Left ventricle myocardium inferior (tissue), 1 donor: ENCODE measurements at regions not wholly inside any gene's neighbourhood (a gene's known extent, or its start where the extent isn't known, plus 50 kb on each side); places are given as distances from the start of the nearest gene placed in this dataset.
"Not testable (repeated sequence)": the region's sequence is repeated elsewhere in the genome, so short reads cannot be mapped to it uniquely, and the experiment has no call there.

ENCODE experiments used
- DNase-seq: peaks from one replicate; pipeline ENCODE4 v3.0.0-alpha.2; 2020
- H3K27ac ChIP-seq: fragments of 200-600 bp; replicated peaks from 2 replicates; pipeline ENCODE4 v1.8.0; 2021
- H3K27me3 ChIP-seq: fragments of 200-600 bp; 2 replicates; pipeline ENCODE4 v1.8.0; 2021; ENCODE audit warnings: low read depth
- H3K36me3 ChIP-seq: fragments of 200-600 bp; 2 replicates; pipeline ENCODE4 v1.8.0; 2021
- H3K4me1 ChIP-seq: fragments of 200-600 bp; 2 replicates; pipeline ENCODE4 v1.8.0; 2021
- H3K4me3 ChIP-seq: fragments of 200-600 bp; 2 replicates; pipeline ENCODE4 v1.8.0; 2021; ENCODE audit warnings: mild to moderate bottlenecking, moderate library complexity
- H3K9me3 ChIP-seq: fragments of 200-600 bp; replicated peaks from 2 replicates; pipeline ENCODE4 v1.8.0; 2021
- intact Hi-C: fragments of 100-400 bp; cut with micrococcal nuclease; formaldehyde crosslinking; loops from one replicate; pipeline ENCODE4 v1.11.0; 2022
- TF ChIP-seq, protein P1 (sequence below): fragments of 200-600 bp; IDR thresholded peaks from 2 replicates; pipeline ENCODE4 v1.8.0; 2021; ENCODE audit warnings: antibody characterized with exemption, mild to moderate bottlenecking, borderline replicate concordance
- donor health status: DM: no; HTN: yes; CAD: no; lungs with severe emphysema.

- intact Hi-C loops, result no loop called here
- DNase-seq, result no peak
Observed at GRCh38 chr3:40891186-40891585, 308.1 kb upstream of the CTNNB1 start.

GRCh38 chr3:40895109-40895508 lies 304.2 kb upstream of the CTNNB1 start:
- Histone ChIP-seq H3K27me3 (no peaks in the 10 kb centered on the region), H3K4me3 (no peak overlapping the region), H3K9me3 (peaks cover 5% of the 10 kb centered on the region), H3K27ac (no peak overlapping the region), H3K4me1 (no peaks in the 10 kb centered on the region), H3K36me3 (no peaks in the 10 kb centered on the region)
- intact Hi-C loops, result no loop called here
- TF ChIP-seq, protein P1, sequence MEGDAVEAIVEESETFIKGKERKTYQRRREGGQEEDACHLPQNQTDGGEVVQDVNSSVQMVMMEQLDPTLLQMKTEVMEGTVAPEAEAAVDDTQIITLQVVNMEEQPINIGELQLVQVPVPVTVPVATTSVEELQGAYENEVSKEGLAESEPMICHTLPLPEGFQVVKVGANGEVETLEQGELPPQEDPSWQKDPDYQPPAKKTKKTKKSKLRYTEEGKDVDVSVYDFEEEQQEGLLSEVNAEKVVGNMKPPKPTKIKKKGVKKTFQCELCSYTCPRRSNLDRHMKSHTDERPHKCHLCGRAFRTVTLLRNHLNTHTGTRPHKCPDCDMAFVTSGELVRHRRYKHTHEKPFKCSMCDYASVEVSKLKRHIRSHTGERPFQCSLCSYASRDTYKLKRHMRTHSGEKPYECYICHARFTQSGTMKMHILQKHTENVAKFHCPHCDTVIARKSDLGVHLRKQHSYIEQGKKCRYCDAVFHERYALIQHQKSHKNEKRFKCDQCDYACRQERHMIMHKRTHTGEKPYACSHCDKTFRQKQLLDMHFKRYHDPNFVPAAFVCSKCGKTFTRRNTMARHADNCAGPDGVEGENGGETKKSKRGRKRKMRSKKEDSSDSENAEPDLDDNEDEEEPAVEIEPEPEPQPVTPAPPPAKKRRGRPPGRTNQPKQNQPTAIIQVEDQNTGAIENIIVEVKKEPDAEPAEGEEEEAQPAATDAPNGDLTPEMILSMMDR, result no peak
- DNase-seq, result no peak

More at GRCh38 chr3:40891186-40891585, 308.1 kb upstream of the CTNNB1 start:
- TF ChIP-seq, protein P1, result no peak
- H3K27ac ChIP-seq, result no peak overlapping the region
- H3K9me3 ChIP-seq, result no peaks in the 10 kb centered on the region
- H3K36me3 ChIP-seq, result no peaks in the 10 kb centered on the region
- H3K4me1 ChIP-seq, result peaks cover 12% of the 10 kb centered on the region
- no peaks in the 10 kb centered on the region for H3K27me3 ChIP-seq
- H3K4me3 ChIP-seq, result no peak overlapping the region

GRCh38 chr3:40899286-40899712 lies 300.0 kb upstream of the CTNNB1 start:
- H3K9me3 ChIP-seq, result peaks cover 5% of the 10 kb centered on the region
- TF ChIP-seq, protein P1, result no peak
- H3K36me3 ChIP-seq, result no peaks in the 10 kb centered on the region
- DNase-seq, result no peak
- H3K27ac ChIP-seq, result no peak overlapping the region
- intact Hi-C loops, result no loop called here
- no peak overlapping the region for H3K4me3 ChIP-seq
- no peaks in the 10 kb centered on the region for H3K4me1 ChIP-seq
- no peaks in the 10 kb centered on the region for H3K27me3 ChIP-seq

DNA sequence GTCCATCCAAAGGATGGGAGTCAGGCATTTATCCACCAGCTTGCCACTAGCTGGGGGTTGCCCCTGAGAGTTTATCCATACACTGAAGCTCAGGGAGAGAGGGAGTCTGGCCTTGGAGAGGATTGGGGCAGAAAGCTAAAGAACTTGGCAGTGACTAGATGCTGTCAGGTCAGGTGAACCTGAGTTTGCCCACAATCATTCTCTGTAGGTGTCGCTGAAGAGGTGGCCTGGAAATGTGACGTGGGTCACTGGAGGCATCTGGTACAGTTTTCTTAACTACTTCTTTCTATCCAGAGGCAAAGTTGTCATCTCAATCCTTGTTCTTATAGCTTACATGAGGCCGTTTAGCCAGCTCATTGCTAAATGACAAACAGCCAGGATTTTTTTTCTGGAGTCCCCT lies 298.0 kb upstream of the CTNNB1 start:
- Histone ChIP-seq H3K36me3 (no peaks in the 10 kb centered on the region), H3K9me3 (peaks cover 5% of the 10 kb centered on the region), H3K27me3 (no peaks in the 10 kb centered on the region), H3K4me3 (no peak overlapping the region), H3K4me1 (no peaks in the 10 kb centered on the region), H3K27ac (no peak overlapping the region)
- DNase-seq, result no peak
- intact Hi-C loops, result no loop called here
- TF ChIP-seq, protein P1, result no peak

DNA sequence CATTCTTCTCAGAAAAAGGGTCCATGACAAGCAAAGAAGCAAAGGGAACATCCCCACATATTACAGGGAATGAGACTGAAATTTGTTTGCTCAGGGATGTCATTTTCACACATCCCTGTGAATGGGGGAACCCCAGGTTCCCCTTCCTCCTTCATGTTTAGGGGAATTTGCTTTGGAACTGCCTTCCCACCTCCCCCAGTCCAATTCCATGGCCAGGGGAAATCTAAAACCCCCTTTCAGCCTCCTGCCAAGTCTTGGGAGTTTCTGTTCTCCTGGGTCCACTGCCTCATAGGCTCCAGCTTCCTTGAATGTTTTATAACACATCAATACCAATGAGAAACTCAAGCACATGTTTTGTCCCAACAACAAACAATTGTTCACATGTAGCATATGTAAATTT lies 297.5 kb upstream of the CTNNB1 start:
- TF ChIP-seq, protein P1, result no peak
- intact Hi-C loops, result no loop called here
- no peak for DNase-seq
- Histone ChIP-seq H3K27me3 (no peaks in the 10 kb centered on the region), H3K27ac (no peak overlapping the region), H3K4me1 (no peaks in the 10 kb centered on the region), H3K4me3 (no peak overlapping the region), H3K36me3 (no peaks in the 10 kb centered on the region), H3K9me3 (peaks cover 5% of the 10 kb centered on the region)

DNA sequence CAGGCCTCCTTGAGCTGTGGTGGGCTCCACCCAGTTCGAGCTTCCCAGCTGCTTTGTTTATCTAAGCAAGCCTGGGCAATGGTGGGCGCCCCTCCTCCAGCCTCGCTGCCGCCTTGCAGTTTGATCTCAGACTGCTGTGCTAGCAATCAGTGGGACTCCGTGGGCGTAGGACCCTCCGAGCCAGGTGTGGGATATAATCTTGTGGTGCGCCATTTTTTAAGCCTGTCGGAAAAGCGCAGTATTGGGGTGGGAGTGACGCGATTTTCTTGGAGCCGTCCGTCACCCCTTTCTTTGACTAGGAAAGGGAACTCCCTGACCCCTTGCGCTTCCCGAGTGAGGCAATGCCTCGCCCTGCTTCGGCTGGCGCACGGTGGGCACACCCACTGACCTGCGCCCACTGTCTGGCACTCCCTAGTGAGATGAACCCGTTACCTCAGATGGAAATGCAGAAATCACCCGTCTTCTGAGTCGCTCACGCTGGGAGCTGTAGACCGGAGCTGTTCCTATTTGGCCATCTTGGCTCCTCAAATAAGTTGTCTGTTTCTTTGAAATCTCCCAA lies 291.3 kb upstream of the CTNNB1 start:
- H3K27me3 ChIP-seq, DNase-seq, H3K27ac ChIP-seq, H3K4me1 ChIP-seq, intact Hi-C loops, H3K36me3 ChIP-seq, H3K9me3 ChIP-seq: not testable (repeated sequence)
- H3K4me3 ChIP-seq, result peak overlapping the region; percentile 21
